ENCODE measurements at regions not wholly inside any gene's neighbourhood (a gene's known extent, or its start where the extent isn't known, plus 50 kb on each side); places are given as distances from the start of the nearest gene placed in this dataset.

DNA sequence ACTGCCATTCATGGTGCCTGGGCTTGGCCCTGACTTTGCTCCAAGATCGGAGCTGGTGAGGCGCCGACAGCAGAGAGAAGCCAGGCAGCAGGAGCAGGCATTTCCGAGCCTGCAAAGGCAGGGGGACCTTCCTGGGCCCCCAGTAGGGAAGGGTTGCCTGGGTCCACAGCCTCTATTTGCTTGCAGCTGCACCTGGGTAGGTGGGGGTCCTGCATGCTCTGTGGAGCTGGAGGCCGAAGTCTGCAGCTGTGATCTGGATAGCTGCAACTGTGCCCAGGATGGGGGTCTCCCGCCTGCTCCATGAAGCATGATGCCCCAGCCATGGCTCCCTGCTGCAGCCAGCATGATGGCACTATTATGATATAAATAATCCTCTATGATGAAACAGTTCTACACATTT lies 2144.2 kb downstream of the PCDH9 start:
- Mint-ChIP-seq H3K9me3 (ENCODE audit: low read depth) (peaks cover 7% of the 10 kb centered on the region), H3K4me3 (ENCODE audit: unreplicated experiment) (no peak overlapping the region), H3K27me3 (ENCODE audit: low read depth) (no peaks in the 10 kb centered on the region), H3K27ac (ENCODE audit: unreplicated experiment) (no peak overlapping the region), H3K4me1 (ENCODE audit: low read depth) (no peaks in the 10 kb centered on the region), H3K36me3 (ENCODE audit: low read depth) (no peaks in the 10 kb centered on the region)
- DNase-seq (ENCODE audit: low spot score) = no peak
- TF ChIP-seq, protein P1, sequence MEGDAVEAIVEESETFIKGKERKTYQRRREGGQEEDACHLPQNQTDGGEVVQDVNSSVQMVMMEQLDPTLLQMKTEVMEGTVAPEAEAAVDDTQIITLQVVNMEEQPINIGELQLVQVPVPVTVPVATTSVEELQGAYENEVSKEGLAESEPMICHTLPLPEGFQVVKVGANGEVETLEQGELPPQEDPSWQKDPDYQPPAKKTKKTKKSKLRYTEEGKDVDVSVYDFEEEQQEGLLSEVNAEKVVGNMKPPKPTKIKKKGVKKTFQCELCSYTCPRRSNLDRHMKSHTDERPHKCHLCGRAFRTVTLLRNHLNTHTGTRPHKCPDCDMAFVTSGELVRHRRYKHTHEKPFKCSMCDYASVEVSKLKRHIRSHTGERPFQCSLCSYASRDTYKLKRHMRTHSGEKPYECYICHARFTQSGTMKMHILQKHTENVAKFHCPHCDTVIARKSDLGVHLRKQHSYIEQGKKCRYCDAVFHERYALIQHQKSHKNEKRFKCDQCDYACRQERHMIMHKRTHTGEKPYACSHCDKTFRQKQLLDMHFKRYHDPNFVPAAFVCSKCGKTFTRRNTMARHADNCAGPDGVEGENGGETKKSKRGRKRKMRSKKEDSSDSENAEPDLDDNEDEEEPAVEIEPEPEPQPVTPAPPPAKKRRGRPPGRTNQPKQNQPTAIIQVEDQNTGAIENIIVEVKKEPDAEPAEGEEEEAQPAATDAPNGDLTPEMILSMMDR (IDR thresholded peaks at IDR 0.05) = no peak

DNA sequence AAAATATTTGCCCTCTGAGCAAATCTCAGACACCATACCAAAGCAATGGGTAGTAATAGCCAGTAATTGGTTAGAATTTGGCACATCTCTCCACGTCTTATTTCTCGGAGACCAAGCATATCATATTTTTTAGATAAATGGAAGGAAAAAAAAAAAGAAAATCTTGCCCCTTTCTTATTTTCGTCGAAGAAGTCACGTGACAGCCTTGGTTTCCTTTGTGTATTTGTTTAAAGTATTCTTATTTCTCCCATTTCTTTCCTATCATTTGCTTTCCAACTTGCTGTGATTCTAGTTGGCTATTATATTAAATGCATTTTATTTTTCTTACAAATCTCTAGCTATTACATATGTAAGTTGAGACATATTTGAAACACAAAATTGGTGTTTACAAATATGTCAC lies 2155.9 kb downstream of the PCDH9 start:
- TF ChIP-seq, protein P1 (IDR thresholded peaks at IDR 0.05) = no peak
- Mint-ChIP-seq H3K27me3 (ENCODE audit: low read depth) (no peaks in the 10 kb centered on the region), H3K4me3 (ENCODE audit: unreplicated experiment) (no peak overlapping the region), H3K36me3 (ENCODE audit: low read depth) (no peaks in the 10 kb centered on the region), H3K27ac (ENCODE audit: unreplicated experiment) (no peak overlapping the region), H3K9me3 (ENCODE audit: low read depth) (no peaks in the 10 kb centered on the region), H3K4me1 (ENCODE audit: low read depth) (no peaks in the 10 kb centered on the region)
- no peak for DNase-seq (ENCODE audit: low spot score)

DNA sequence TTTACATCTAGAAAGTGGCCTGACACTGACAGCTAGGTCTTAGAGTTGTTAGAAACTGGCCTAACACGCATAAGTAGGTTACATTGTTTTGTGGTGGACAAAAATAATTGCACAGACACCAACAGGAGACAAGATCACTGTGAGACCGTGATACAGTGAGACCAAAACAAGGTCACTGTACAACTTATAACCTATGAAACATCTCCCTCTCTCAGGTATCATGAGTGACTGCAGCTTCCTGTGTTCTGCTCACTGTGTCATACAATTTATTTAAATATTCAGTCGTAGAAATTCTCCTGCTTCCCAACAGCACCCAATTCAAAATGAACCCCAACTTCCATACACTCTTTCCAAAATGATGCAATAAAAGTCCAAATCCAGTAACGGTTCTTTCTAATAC lies 2165.2 kb downstream of the PCDH9 start:
- H3K4me3 Mint-ChIP-seq (ENCODE audit: unreplicated experiment) = no peak overlapping the region

DNA sequence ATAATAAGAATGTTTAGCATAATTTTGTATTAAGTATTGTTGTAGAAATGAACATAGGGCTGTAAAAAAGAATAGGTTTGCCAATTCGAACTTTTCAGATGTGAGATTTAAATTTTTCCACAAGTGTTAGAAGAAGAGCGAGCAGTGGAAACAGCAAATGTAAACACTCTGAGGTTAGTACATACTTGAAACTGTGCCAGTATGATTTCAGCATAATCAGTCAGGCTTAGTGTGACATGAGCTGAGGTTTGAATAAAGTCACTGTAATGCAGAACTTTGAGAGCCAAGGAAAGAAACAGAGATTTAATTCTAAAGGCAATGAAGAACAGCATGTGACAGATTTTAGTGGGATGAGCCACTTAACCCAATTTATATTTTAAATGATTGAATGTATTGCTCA lies 2166.4 kb downstream of the PCDH9 start:
- Mint-ChIP-seq H3K9me3 (ENCODE audit: low read depth) (no peaks in the 10 kb centered on the region), H3K27ac (ENCODE audit: unreplicated experiment) (no peak overlapping the region), H3K27me3 (ENCODE audit: low read depth) (no peaks in the 10 kb centered on the region), H3K4me1 (ENCODE audit: low read depth) (no peaks in the 10 kb centered on the region), H3K36me3 (ENCODE audit: low read depth) (no peaks in the 10 kb centered on the region), H3K4me3 (ENCODE audit: unreplicated experiment) (no peak overlapping the region)
- TF ChIP-seq, protein P1 (IDR thresholded peaks at IDR 0.05) = no peak
- DNase-seq (ENCODE audit: low spot score) = no peak

More for the DNA sequence above, 2165.2 kb downstream of the PCDH9 start:
- H3K27ac Mint-ChIP-seq (ENCODE audit: unreplicated experiment) = no peak overlapping the region
- H3K36me3 Mint-ChIP-seq (ENCODE audit: low read depth) = no peaks in the 10 kb centered on the region
- no peaks in the 10 kb centered on the region for H3K27me3 Mint-ChIP-seq (ENCODE audit: low read depth)
- no peaks in the 10 kb centered on the region for H3K9me3 Mint-ChIP-seq (ENCODE audit: low read depth)
- no peak for DNase-seq (ENCODE audit: low spot score)
- TF ChIP-seq, protein P1 (IDR thresholded peaks at IDR 0.05) = no peak
- H3K4me1 Mint-ChIP-seq (ENCODE audit: low read depth) = no peaks in the 10 kb centered on the region

DNA sequence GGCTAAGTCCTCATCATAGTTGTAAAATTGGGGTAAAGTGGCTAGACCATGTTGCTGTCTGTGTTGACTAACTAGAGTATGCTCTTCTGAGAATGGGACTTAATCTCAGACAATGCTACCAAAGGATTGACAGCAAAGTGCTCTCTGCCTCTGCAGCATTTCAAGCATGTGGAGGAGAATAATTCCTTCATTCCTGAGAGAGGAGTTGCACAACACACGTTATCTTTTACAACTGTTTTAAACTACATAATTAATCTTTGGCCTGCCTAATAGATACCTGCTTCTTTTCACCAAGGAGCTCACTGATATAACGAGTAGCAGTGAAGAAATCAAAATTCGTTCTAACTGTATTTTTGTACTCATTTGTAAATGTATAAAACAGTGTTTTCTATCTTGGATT lies 2172.2 kb downstream of the PCDH9 start:
- no peak overlapping the region for H3K4me3 Mint-ChIP-seq (ENCODE audit: unreplicated experiment)
- TF ChIP-seq, protein P1 (IDR thresholded peaks at IDR 0.05) = no peak
- DNase-seq (ENCODE audit: low spot score) = no peak
- H3K27me3 Mint-ChIP-seq (ENCODE audit: low read depth) = no peaks in the 10 kb centered on the region
- H3K4me1 Mint-ChIP-seq (ENCODE audit: low read depth) = no peaks in the 10 kb centered on the region
- H3K36me3 Mint-ChIP-seq (ENCODE audit: low read depth) = peaks cover 3% of the 10 kb centered on the region
- peaks cover 18% of the 10 kb centered on the region for H3K9me3 Mint-ChIP-seq (ENCODE audit: low read depth)
- H3K27ac Mint-ChIP-seq (ENCODE audit: unreplicated experiment) = no peak overlapping the region
